ENCODE measurements at regions not wholly inside any gene's neighbourhood (a gene's known extent, or its start where the extent isn't known, plus 50 kb on each side); places are given as distances from the start of the nearest gene placed in this dataset.
"Not testable (repeated sequence)": the region's sequence is repeated elsewhere in the genome, so short reads cannot be mapped to it uniquely, and the experiment has no call there.

- in situ Hi-C loops (cut with MboI; ENCODE audit: low sequenced_read_pairs) = no loop called here
These were observed 113.3 kb upstream of the LIPC start for GRCh38 chr15:58318517-58318916.

DNA sequence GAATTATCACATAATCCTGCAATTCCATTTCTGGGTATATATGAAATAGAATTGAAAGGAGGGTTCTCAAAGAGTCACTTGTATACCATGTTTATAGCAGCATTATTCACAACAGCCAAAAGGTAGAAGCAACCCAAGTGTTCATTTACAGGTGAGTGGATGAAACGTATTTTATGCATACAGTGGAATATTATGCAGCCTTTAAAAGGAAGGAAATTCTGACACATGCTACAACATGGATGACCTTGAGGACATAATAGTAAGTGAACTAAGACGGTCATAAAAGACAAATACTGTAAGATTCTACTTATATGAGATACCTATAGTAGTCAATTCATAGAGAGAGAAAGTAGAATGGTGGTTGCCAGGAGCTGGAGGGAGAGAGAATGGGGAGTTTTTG lies 110.8 kb upstream of the LIPC start:
- in situ Hi-C loops (cut with MboI; ENCODE audit: low sequenced_read_pairs) = no loop called here

GRCh38 chr15:58322253-58322652 lies 109.5 kb upstream of the LIPC start:
- in situ Hi-C loops (cut with MboI; ENCODE audit: low sequenced_read_pairs) = no loop called here

GRCh38 chr15:58323321-58323720 lies 108.5 kb upstream of the LIPC start:
- in situ Hi-C loops (cut with MboI; ENCODE audit: low sequenced_read_pairs) = not testable (repeated sequence)

DNA sequence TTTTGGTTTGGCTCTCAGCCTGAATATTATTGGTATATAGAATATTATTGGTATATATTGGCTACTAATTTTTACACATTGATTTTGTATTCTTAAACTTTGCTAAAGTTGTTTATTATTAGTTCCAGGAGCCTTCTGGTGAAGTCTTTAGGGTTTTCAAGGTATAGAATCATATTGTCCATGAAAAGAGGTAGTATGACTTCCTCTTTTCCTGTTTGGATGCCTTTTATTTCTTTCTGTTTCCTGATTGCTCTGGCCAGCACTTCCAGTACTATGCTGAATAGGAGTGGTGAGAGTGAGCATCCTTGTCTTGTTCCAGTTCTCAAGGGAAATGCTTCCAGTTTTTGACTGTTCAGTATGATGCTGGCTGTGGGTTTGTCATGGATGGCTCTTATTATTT lies 107.3 kb upstream of the LIPC start:
- in situ Hi-C loops (cut with MboI; ENCODE audit: low sequenced_read_pairs) = no loop called here

DNA sequence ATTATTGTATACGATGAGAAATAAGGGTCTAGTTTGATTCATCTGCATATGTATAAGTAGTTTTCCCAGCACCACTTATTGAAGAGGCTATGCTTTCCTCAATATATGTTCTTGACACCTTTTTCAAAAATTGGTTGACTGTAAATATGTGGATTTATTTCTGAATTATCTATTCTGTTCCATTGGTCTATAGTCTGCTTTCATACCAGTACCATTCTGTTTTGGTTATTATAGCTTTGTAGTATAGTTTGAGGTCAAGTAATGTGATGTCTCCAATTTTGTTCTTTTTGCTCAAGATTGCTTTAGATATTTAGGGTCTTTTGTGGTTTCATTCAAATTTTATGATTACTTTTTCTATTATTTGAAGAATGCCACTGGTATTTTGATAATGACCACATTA lies 103.8 kb upstream of the LIPC start:
- in situ Hi-C loops (cut with MboI; ENCODE audit: low sequenced_read_pairs) = no loop called here

GRCh38 chr15:58329211-58329610 lies 102.6 kb upstream of the LIPC start:
- in situ Hi-C loops (cut with MboI; ENCODE audit: low sequenced_read_pairs) = no loop called here

DNA sequence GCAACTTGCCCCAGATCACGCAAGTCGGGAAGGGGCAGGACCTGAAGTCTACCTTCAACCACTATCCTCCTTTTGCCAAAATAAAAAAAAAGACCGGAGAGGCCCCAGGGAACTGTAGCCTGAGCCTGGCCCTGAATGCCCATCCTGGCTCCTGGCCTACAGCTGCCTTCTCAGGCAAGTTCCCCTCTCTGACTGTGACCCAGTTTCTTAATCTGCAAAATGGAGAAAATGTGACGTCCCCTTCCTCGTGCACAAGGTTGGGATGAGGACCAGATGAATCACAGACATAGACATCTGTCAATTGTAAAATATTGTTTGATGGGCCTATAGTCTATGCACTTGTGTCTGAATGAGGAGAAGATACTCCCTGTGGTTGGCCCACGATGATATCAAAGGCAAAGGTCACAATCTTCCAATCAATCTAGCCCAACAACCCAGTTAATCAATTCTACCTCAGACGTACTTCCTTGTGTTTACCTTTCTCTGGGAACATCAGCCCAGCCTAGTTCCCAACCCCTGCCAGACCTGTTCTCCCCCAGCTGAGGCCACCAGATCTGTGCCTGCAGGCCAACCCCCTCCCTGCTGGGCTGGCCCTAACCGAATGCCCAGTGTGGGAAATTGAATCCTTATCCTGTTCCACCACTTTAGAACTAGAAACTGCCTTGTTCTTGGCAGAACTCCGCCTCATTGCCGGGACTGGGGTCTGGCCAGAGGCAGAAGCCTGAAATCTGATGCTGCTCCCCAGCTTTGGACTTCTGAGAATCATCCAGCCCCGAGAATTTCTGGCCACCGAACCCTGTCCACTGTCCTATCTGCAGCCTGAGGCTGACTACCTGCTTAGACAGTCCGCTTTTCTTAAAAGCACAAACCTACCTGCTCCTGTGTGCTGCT lies 101.8 kb upstream of the LIPC start:
- in situ Hi-C loops (cut with MboI; ENCODE audit: low sequenced_read_pairs) = no loop called here

DNA sequence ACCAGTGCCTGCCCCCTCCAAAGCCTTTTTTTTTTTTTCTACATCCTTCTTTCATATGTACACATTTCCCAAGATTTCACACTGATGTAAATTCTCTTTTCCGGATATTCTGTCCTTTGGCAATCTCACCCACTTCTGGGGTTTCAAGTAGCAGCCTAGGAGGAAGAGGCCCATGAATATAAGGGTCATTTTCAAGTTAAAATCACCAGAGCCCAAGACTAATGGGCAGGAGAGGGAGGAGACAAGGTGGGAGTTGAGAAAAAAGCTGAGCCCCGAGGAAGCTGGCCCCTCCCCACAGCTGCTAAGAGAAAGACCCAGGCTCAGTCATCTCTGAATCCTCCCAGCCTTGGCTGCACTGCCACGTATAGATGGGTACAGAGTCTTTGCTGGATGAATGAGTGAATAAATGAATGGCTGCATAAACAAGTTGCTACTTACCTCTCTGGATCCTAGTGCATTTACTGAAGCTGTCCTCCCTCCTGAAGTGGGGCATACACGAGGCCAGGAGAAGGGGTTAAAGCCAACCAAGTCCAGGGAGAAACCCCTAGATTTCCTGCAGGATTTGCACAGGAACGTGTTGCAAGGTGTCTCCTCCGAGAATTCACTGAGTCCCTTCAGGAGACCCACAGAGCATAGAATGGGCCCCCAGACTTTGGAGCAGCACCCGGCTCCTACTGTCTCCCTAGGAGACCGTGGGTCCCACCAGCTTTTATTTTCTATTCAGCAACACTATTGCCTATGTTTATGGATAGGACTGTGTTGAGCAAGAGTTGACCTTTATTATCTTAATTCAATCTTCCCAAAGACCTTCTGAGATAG lies 100.8 kb upstream of the LIPC start:
- in situ Hi-C loops (cut with MboI; ENCODE audit: low sequenced_read_pairs) = no loop called here

GRCh38 chr15:58331560-58331912 lies 100.3 kb upstream of the LIPC start:
- in situ Hi-C loops (cut with MboI; ENCODE audit: low sequenced_read_pairs) = no loop called here

- in situ Hi-C loops (cut with MboI; ENCODE audit: low sequenced_read_pairs) = no loop called here
These were observed 99.7 kb upstream of the LIPC start for GRCh38 chr15:58331913-58332675.

- in situ Hi-C loops (cut with MboI; ENCODE audit: low sequenced_read_pairs) = no loop called here
These were observed 99.0 kb upstream of the LIPC start for GRCh38 chr15:58332676-58333400.

- in situ Hi-C loops (cut with MboI; ENCODE audit: low sequenced_read_pairs) = no loop called here
These were observed 97.0 kb upstream of the LIPC start for GRCh38 chr15:58334803-58335202.

DNA sequence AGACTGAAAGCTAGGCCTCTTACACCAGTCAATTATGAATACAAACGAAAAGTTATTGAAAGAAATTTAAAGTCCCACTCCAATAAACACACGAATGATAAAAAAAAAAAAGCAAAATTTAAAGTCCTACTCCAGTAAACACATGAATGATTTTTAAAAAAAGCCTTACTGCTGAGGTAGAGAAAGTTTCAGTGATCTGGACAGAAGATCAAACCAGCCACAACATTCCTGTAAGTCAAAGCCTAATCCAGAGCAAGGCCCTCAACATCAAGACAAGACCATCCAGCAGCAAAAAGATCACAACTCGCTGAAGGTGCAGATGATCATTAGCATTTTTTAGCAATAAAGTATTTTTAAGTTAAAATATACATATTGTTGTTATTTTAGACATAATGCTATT lies 95.6 kb upstream of the LIPC start:
- in situ Hi-C loops (cut with MboI; ENCODE audit: low sequenced_read_pairs) = no loop called here

GRCh38 chr15:58340176-58340575 lies 91.6 kb upstream of the LIPC start:
- in situ Hi-C loops (cut with MboI; ENCODE audit: low sequenced_read_pairs) = no loop called here

DNA sequence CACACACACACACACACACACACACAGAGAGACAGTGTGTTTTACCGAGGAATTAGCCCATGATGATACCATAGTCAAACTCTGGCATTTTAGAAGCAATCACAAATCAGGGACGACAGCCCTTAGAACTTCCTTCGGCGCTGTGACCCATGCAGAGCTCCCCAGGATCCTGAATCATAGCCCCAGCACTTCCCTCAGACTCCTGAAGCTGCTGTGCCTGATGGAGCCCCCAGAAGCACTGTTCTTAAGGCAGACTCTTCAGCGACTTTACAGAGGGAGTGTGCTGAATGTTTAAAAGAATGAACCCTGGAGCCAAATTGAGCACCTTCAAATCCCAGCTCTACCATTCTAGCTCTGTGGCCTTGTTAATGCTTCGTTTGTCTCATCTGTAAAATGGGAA lies 89.3 kb upstream of the LIPC start:
- in situ Hi-C loops (cut with MboI; ENCODE audit: low sequenced_read_pairs) = no loop called here

- in situ Hi-C loops (cut with MboI; ENCODE audit: low sequenced_read_pairs) = no loop called here
These were observed 87.3 kb upstream of the LIPC start for GRCh38 chr15:58344213-58345070.

- in situ Hi-C loops (cut with MboI; ENCODE audit: low sequenced_read_pairs) = no loop called here
These were observed 85.4 kb upstream of the LIPC start for GRCh38 chr15:58346361-58346760.

- in situ Hi-C loops (cut with MboI; ENCODE audit: low sequenced_read_pairs) = no loop called here
These were observed 83.5 kb upstream of the LIPC start for GRCh38 chr15:58348095-58348812.
